IMR-90 (cell line): ENCODE measurements at regions not wholly inside any gene's neighbourhood (a gene's known extent, or its start where the extent isn't known, plus 50 kb on each side); places are given as distances from the start of the nearest gene placed in this dataset.

ENCODE experiments used
- ATAC-seq: fragments of 200-7000 bp; cut with Tn5 transposase; 2 replicates; pipeline ENCODE4 v1.9.1; 2020; ENCODE audit warnings: low read depth, mild to moderate bottlenecking, moderate library complexity
- BruUV-seq: library from RNA; stranded (reverse); fragments of 400-500 nt; replicated peaks from 2 replicates; lab custom pipeline; 2021; lab: Mats Ljungman, UMichigan
- CTCF ChIA-PET: fragments of 300-600 bp; formaldehyde crosslinking; extraction: SDS; loops from one replicate; lab custom pipeline; 2021; ENCODE audit warnings: antibody characterized with exemption; lab: Yijun Ruan, JAX
- POLR2A ChIA-PET: fragments of 300-600 bp; sonication (Branson Sonifier 250); formaldehyde crosslinking; loops from one replicate; lab custom pipeline; 2022; ENCODE audit warnings: antibody characterized with exemption; ENCODE audit not compliant: unreplicated experiment; lab: Charles Lee
- DNase-seq: peaks from one replicate; pipeline ENCODE4 v3.0.0; 2013
- H2AFZ ChIP-seq: replicated peaks from 2 replicates; pipeline ENCODE3; 2013; ENCODE audit warnings: low read length, mild to moderate bottlenecking; ENCODE audit not compliant: poor library complexity
- H2AK5ac ChIP-seq: 2 replicates; pipeline ENCODE4 v1.6.1; 2013; ENCODE audit warnings: low read depth, low read length, inconsistent platforms
- H2AK9ac ChIP-seq: replicated peaks from 2 replicates; pipeline ENCODE3; 2013; ENCODE audit warnings: mild to moderate bottlenecking, low read depth, low read length, moderate library complexity; ENCODE audit not compliant: poor library complexity
- H2BK120ac ChIP-seq: 2 replicates; pipeline ENCODE4 v1.6.1; 2013; ENCODE audit warnings: low read depth, low read length, inconsistent platforms
- H2BK15ac ChIP-seq: 3 replicates; pipeline ENCODE4 v1.6.1; 2013; ENCODE audit warnings: low read depth, low read length, inconsistent platforms
- H2BK20ac ChIP-seq: 2 replicates; pipeline ENCODE4 v1.6.1; 2013; ENCODE audit warnings: low read depth, mild to moderate bottlenecking, inconsistent platforms, low read length, moderate library complexity
- H2BK5ac ChIP-seq: 2 replicates; pipeline ENCODE4 v1.6.1; 2013; ENCODE audit warnings: mild to moderate bottlenecking, low read depth, low read length, inconsistent platforms; ENCODE audit not compliant: poor library complexity, severe bottlenecking
- H3K14ac ChIP-seq: replicated peaks from 2 replicates; pipeline ENCODE4 v1.6.1; 2013; ENCODE audit warnings: low read depth, low read length, inconsistent platforms
- H3K18ac ChIP-seq: 2 replicates; pipeline ENCODE4 v1.6.1; 2013; ENCODE audit warnings: low read depth, low read length, control low read depth
- H3K23ac ChIP-seq: 2 replicates; pipeline ENCODE4 v1.6.1; 2013; ENCODE audit warnings: low read depth, low read length, inconsistent platforms
- H3K27ac ChIP-seq: 2 replicates; pipeline ENCODE4 v1.5.1; 2013; ENCODE audit warnings: mild to moderate bottlenecking, control low read depth, low read length; ENCODE audit not compliant: insufficient read depth
- H3K27me3 ChIP-seq: 2 replicates; pipeline ENCODE4 v1.6.1; 2013; ENCODE audit warnings: low read length; ENCODE audit not compliant: control insufficient read depth, insufficient read depth
- H3K36me3 ChIP-seq: 2 replicates; pipeline ENCODE4 v1.6.1; 2013; ENCODE audit warnings: low read length, mixed read lengths; ENCODE audit not compliant: control insufficient read depth, insufficient read depth
- H3K4ac ChIP-seq: 2 replicates; pipeline ENCODE4 v1.6.1; 2013; ENCODE audit warnings: low read depth, low read length, inconsistent platforms
- H3K4me1 ChIP-seq: 2 replicates; pipeline ENCODE4 v1.6.1; 2013; ENCODE audit warnings: low read length, mixed read lengths; ENCODE audit not compliant: control insufficient read depth, insufficient read depth
- H3K4me2 ChIP-seq: 2 replicates; pipeline ENCODE4 v1.6.1; 2013; ENCODE audit warnings: low read depth, mild to moderate bottlenecking, control low read depth, low read length, moderate library complexity
- H3K4me3 ChIP-seq: 2 replicates; pipeline ENCODE4 v1.5.1; 2013; ENCODE audit warnings: low read depth, mild to moderate bottlenecking, control low read depth, low read length, moderate library complexity; ENCODE audit not compliant: insufficient read depth
- H3K56ac ChIP-seq: 2 replicates; pipeline ENCODE4 v1.6.1; 2013; ENCODE audit warnings: low read length, inconsistent platforms; ENCODE audit not compliant: insufficient read depth; ENCODE audit errors: extremely low read depth
- H3K79me1 ChIP-seq, 2 experiments: 2 replicates each; pipeline ENCODE4 v1.6.1; 2013; ENCODE audit warnings: low read length in 2 of 2, inconsistent platforms in 1 of 2, low read depth in 1 of 2
- H3K9ac ChIP-seq: 2 replicates; pipeline ENCODE4 v1.6.1; 2013; ENCODE audit warnings: low read depth, low read length, control low read depth
- H3K9me1 ChIP-seq: 2 replicates; pipeline ENCODE4 v1.6.1; 2013; ENCODE audit warnings: low read length, inconsistent platforms; ENCODE audit not compliant: insufficient read depth
- H3K9me3 ChIP-seq: 2 replicates; pipeline ENCODE4 v1.6.1; 2013; ENCODE audit warnings: low read length; ENCODE audit not compliant: control insufficient read depth, insufficient read depth
- H4K20me1 ChIP-seq: 2 replicates; pipeline ENCODE4 v1.6.1; 2013; ENCODE audit warnings: low read length, inconsistent platforms; ENCODE audit not compliant: insufficient read depth
- H4K5ac ChIP-seq: 2 replicates; pipeline ENCODE4 v1.6.1; 2013; ENCODE audit warnings: mild to moderate bottlenecking, low read depth, low read length, control low read depth
- H4K8ac ChIP-seq, 2 experiments: 2 replicates each; pipeline ENCODE4 v1.6.1; 2013; ENCODE audit warnings: low read depth in 2 of 2, low read length in 2 of 2, control low read depth in 1 of 2, inconsistent platforms in 1 of 2
- H4K91ac ChIP-seq: 2 replicates; pipeline ENCODE4 v1.6.1; 2013; ENCODE audit warnings: low read depth, low read length, inconsistent platforms; ENCODE audit not compliant: insufficient read depth
- BHLHE40 ChIP-seq: fragments of 150-350 bp; IDR thresholded peaks from 2 replicates; pipeline ENCODE4 v1.6.1; 2016; ENCODE audit warnings: mild to moderate bottlenecking, low read depth, low read length
- CEBPB ChIP-seq: IDR thresholded peaks from 2 replicates; pipeline ENCODE4 v1.6.1; 2012; ENCODE audit warnings: low read depth, low read length, improper control_type of control experiment
- CHD1 ChIP-seq: IDR thresholded peaks from 2 replicates; pipeline ENCODE4 v1.6.1; 2012; ENCODE audit warnings: low read depth, low read length, improper control_type of control experiment
- CTCF ChIP-seq: conservative IDR thresholded peaks from 2 replicates; pipeline ENCODE4 v1.5.1; 2012; ENCODE audit warnings: mild to moderate bottlenecking, low read depth, low read length, improper control_type of control experiment
- ELK1 ChIP-seq: fragments of 150-350 bp; IDR thresholded peaks from 2 replicates; pipeline ENCODE4 v1.6.1; 2016; ENCODE audit warnings: low read depth, mild to moderate bottlenecking, low read length, moderate library complexity, borderline replicate concordance
- FOS ChIP-seq: fragments of 150-350 bp; IDR thresholded peaks from 2 replicates; pipeline ENCODE4 v1.6.1; 2016; ENCODE audit warnings: low read depth, low read length
- MAFK ChIP-seq: IDR thresholded peaks from 2 replicates; pipeline ENCODE4 v1.6.1; 2012; ENCODE audit warnings: low read depth, low read length, improper control_type of control experiment
- MAZ ChIP-seq: IDR thresholded peaks from 2 replicates; pipeline ENCODE4 v1.6.1; 2012; ENCODE audit warnings: low read depth, mild to moderate bottlenecking, low read length, improper control_type of control experiment, moderate library complexity, borderline replicate concordance
- MXI1 ChIP-seq: IDR thresholded peaks from 2 replicates; pipeline ENCODE4 v1.6.1; 2012; ENCODE audit warnings: low read depth, mild to moderate bottlenecking, low read length, moderate library complexity, borderline replicate concordance
- NFE2L2 ChIP-seq: fragments of 150-350 bp; IDR thresholded peaks from 2 replicates; pipeline ENCODE4 v1.6.1; 2016; ENCODE audit warnings: low read depth, mild to moderate bottlenecking, low read length
- POLR2A ChIP-seq: IDR thresholded peaks from 2 replicates; pipeline ENCODE4 v1.6.1; 2012; ENCODE audit warnings: mild to moderate bottlenecking, low read depth, low read length
- RAD21 ChIP-seq: IDR thresholded peaks from 2 replicates; pipeline ENCODE4 v1.6.1; 2012; ENCODE audit warnings: low read length, improper control_type of control experiment
- RCOR1 ChIP-seq: IDR thresholded peaks from 2 replicates; pipeline ENCODE4 v1.6.1; 2012; ENCODE audit warnings: mild to moderate bottlenecking, low read length, improper control_type of control experiment; ENCODE audit not compliant: insufficient replicate concordance
- RFX5 ChIP-seq: IDR thresholded peaks from 2 replicates; pipeline ENCODE4 v1.8.0; 2012; ENCODE audit warnings: low read depth, mild to moderate bottlenecking, low read length, moderate library complexity
- SMC3 ChIP-seq: fragments of 150-350 bp; IDR thresholded peaks from 2 replicates; pipeline ENCODE4 v1.6.1; 2016; ENCODE audit warnings: low read depth, mild to moderate bottlenecking, antibody characterized with exemption, low read length, moderate library complexity
- dilution Hi-C: fragments of 300-500 bp; cut with HindIII; formaldehyde crosslinking; loops from one replicate; pipeline ENCODE4 v1.14.3; 2018; ENCODE audit warnings: low sequenced_read_pairs; ENCODE audit not compliant: unreplicated experiment
- in situ Hi-C: fragments of 300-500 bp; cut with MboI; formaldehyde crosslinking; loops from 3 replicates; pipeline ENCODE4 v1.14.3; 2019; ENCODE audit warnings: low sequenced_read_pairs, inconsistent platforms, mixed read lengths
- intact Hi-C: fragments of 100-400 bp; cut with micrococcal nuclease; formaldehyde crosslinking; loops from 2 replicates; pipeline ENCODE4 v1.10.0; 2022
- TF ChIP-seq, protein P1 (sequence below): fragments of 150-350 bp; IDR thresholded peaks from 2 replicates; pipeline ENCODE4 v1.6.1; 2017; ENCODE audit warnings: mild to moderate bottlenecking, antibody characterized with exemption, low read length, low read depth

GRCh38 chr7:17699696-17700095 lies 240.6 kb downstream of the SNX13 start:
- Histone ChIP-seq H3K56ac (no peak overlapping the region), H3K4me3 (no peak overlapping the region), H3K27ac (no peak overlapping the region), H3K4me1 (peaks cover 6% of the 10 kb centered on the region; the same call in 1 of the 2 replicates), H3K23ac (no peak overlapping the region), H2BK5ac (no peak overlapping the region), H2AK9ac (no peak overlapping the region), H2BK20ac (no peak overlapping the region), H3K9ac (no peak overlapping the region), H3K18ac (no peak overlapping the region), H3K14ac (no peak overlapping the region), H3K79me1 (no peaks in the 10 kb centered on the region), H2AFZ (no peak overlapping the region), H4K5ac (no peak overlapping the region), H2BK120ac (no peak overlapping the region), H3K9me1 (no peaks in the 10 kb centered on the region), H4K91ac (no peak overlapping the region), H3K4ac (no peak overlapping the region), H4K20me1 (no peaks in the 10 kb centered on the region), H3K9me3 (peaks cover 14% of the 10 kb centered on the region), H4K8ac (no peak overlapping the region), H2AK5ac (no peak overlapping the region), H2BK15ac (no peak overlapping the region), H3K36me3 (no peaks in the 10 kb centered on the region), H3K27me3 (no peaks in the 10 kb centered on the region), H3K4me2 (no peak overlapping the region)
- ATAC-seq (no peak), DNase-seq (no peak)
- dilution Hi-C loops (no loop called here), in situ Hi-C loops (loop anchor here (25.0 kb wide), 2 partner anchors 863 to 1963 kb away; no protein-coding TSS in a partner anchor), intact Hi-C loops (loop anchor here (10.0 kb wide), 1 partner anchor 265 kb away; no protein-coding TSS in a partner anchor)
- POLR2A ChIA-PET = no interaction called here
- CTCF ChIA-PET = no interaction called here
- TF ChIP-seq CEBPB (no peak), ELK1 (no peak), RFX5 (no peak), CTCF (no peak), POLR2A (no peak), FOS (no peak), MAFK (no peak), MAZ (no peak), RAD21 (no peak), CHD1 (no peak), RCOR1 (no peak), SMC3 (no peak), MXI1 (no peak), BHLHE40 (no peak), NFE2L2 (no peak)
- TF ChIP-seq, protein P1, sequence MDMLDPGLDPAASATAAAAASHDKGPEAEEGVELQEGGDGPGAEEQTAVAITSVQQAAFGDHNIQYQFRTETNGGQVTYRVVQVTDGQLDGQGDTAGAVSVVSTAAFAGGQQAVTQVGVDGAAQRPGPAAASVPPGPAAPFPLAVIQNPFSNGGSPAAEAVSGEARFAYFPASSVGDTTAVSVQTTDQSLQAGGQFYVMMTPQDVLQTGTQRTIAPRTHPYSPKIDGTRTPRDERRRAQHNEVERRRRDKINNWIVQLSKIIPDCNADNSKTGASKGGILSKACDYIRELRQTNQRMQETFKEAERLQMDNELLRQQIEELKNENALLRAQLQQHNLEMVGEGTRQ = no peak
- no TSS peak for BruUV-seq
